ENCODE measurements at regions not wholly inside any gene's neighbourhood (a gene's known extent, or its start where the extent isn't known, plus 50 kb on each side); places are given as distances from the start of the nearest gene placed in this dataset.

DNA sequence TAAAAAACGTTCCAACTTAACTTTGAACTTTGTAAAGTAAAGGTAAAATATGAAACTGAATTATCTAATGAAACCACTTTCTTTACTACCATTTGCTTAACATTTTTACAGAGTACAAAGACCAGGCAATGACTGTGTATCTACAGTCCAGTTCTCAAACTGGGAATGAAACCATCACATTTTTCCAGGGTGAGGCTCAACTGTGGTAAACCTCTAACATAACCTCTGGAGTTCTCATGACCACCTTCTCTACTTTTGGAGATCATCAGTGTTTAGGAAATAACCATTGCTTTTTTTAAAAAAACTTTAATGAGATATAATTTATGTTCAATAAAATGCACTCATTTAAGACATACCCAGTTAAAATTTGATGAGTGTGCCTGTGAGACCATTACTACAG lies 223.5 kb downstream of the RNF152 start:
- TF ChIP-seq, protein P1, sequence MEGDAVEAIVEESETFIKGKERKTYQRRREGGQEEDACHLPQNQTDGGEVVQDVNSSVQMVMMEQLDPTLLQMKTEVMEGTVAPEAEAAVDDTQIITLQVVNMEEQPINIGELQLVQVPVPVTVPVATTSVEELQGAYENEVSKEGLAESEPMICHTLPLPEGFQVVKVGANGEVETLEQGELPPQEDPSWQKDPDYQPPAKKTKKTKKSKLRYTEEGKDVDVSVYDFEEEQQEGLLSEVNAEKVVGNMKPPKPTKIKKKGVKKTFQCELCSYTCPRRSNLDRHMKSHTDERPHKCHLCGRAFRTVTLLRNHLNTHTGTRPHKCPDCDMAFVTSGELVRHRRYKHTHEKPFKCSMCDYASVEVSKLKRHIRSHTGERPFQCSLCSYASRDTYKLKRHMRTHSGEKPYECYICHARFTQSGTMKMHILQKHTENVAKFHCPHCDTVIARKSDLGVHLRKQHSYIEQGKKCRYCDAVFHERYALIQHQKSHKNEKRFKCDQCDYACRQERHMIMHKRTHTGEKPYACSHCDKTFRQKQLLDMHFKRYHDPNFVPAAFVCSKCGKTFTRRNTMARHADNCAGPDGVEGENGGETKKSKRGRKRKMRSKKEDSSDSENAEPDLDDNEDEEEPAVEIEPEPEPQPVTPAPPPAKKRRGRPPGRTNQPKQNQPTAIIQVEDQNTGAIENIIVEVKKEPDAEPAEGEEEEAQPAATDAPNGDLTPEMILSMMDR (conservative IDR thresholded peaks at IDR 0.05): no peak
- TF ChIP-seq ZFX (IDR thresholded peaks at IDR 0.05): no peak

DNA sequence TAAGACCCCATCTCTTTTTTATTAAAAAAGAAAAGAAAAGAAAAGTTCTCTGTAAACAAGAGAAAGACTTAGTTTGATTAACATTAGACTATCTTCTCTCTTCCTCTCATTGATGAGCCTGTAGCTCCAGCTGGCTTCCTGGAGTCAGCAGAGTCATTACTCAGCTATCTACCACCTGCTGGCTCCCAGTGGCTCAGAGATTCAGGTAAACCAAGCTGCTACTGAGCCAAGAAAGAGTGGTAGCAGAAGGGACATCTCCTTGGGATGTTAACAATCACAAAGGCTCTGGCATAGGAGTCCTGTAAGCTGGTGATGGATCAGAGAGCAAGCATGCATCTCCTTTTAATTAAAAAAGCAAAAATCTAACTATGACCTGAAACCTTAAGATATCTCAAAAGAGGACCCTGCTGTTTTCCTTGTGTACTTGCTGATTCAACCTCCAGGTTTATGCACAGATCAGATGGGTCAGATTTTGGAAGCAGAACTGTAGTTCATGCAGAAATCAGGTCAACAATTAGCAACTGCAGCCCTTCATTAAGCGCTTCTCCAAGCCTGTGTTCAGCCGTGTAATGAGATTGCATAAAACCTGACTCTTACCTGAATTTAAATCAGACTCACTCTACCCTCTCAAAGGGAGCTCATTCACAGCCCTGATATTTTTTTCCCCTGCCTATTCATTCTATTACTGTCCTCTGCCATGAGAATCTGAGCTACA lies 225.8 kb downstream of the RNF152 start:
- no peak for TF ChIP-seq ZFX (IDR thresholded peaks at IDR 0.05)
- TF ChIP-seq, protein P1 (conservative IDR thresholded peaks at IDR 0.05): no peak
- no peak overlapping the region for H3K27ac ChIP-seq

More for the DNA sequence above, 223.5 kb downstream of the RNF152 start:
- H3K27ac ChIP-seq: no peak overlapping the region

DNA sequence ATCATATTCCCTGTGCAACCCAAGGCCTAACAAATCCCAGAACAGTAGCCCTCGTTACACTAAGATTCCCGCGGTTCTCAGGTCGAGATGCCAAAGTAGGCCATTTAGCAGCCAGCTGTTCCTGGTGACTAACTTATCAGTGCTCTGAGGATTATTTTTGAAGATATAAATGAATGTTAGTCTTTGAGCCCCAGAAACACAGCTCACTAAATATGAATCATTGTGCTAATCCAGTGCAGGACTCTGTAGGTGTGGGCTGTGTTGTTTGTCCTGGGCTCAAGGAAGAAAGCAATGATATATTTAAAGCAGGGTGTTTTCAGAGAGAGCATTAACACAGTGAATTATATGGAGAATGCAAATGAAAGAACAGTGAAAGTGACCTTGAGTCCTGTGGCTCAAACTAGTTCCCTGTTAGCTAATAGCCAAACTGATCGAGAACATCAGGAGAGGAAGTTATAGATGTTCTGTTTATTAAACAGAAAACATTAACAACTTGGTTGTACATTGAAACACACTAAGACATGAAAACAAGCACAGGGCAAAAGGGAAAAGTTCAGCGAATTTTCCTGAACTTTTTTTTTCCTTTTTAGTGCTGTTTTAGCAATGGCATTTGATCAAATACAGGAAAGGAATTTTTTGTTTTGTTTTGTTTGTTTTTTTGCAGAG lies 228.3 kb downstream of the RNF152 start:
- H3K27ac ChIP-seq: no peak overlapping the region
- TF ChIP-seq, protein P1 (conservative IDR thresholded peaks at IDR 0.05): no peak
- no peak for TF ChIP-seq ZFX (IDR thresholded peaks at IDR 0.05)

DNA sequence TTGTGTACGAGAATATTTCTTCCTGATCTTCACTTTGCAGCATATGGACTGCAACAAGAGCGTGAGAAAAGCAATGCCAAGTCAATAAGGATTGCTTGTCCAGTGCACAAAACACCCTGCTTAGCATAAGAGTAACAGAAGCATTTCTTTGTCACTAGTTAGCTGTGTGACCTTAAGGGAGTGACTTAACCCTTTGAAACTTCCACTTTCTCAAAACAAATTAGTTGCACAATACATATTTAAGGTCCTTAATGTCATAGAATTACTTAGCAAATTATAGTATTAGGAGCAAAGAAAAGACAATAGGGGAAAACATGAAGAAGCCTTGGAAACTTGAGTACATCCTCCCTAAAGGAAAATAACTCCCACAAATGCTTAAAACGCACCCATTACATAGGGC lies 230.1 kb downstream of the RNF152 start:
- no peak for TF ChIP-seq ZFX (IDR thresholded peaks at IDR 0.05)
- TF ChIP-seq, protein P1 (conservative IDR thresholded peaks at IDR 0.05): no peak
- H3K27ac ChIP-seq: no peak overlapping the region

DNA sequence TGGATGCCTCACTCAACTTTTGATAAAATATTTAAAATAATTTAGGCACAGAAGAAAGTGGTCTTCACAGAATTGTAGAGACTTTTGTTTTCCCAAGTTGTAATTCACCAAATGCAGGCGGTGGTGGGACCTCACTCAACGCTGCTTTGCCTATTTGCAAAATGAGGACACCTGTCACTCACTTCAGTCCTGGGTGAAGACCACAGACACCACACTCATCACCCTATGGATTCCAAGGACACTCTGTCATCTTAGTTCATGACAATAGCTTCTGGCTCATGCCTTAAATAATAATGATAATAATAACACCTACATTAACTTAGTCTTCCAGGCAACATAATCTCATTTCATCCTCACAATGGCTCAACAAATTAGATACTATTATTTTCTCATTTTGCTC lies 234.4 kb downstream of the RNF152 start:
- no peak for TF ChIP-seq ZFX (IDR thresholded peaks at IDR 0.05)
- TF ChIP-seq, protein P1 (conservative IDR thresholded peaks at IDR 0.05): no peak

DNA sequence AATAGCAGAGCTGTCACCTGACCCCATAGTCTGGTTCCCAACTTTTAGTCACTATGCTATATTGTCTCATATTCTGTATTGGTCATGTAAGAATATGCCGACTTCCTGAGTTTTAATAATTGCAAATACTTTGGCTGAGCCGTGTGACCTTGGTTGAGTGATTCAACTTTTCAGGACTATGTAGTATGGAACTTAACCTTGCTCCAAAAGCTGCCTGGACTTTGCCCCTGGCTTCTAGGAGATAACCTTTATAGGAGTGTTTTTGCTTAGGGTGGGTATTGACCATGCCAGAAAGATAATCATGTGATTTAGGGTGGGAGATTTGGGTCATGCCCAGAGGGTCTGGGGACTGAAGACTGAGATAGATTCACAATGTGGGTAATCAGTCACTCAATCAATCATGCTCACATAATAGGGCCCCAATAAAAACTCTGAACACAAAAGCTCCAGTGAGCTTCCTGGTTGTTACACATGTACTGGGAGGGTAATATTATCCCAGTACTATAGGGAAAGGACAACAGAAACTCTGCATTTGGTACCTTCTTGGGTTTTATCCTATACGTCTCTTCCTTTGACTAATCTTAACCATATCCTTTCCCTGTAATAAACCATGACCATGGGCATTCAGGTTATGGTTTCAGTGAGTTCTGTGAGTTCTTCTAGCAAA lies 235.6 kb downstream of the RNF152 start:
- no peak overlapping the region for H3K27ac ChIP-seq
- no peak for TF ChIP-seq ZFX (IDR thresholded peaks at IDR 0.05)
- TF ChIP-seq, protein P1 (conservative IDR thresholded peaks at IDR 0.05): no peak

More for the DNA sequence above, 234.4 kb downstream of the RNF152 start:
- no peak overlapping the region for H3K27ac ChIP-seq

DNA sequence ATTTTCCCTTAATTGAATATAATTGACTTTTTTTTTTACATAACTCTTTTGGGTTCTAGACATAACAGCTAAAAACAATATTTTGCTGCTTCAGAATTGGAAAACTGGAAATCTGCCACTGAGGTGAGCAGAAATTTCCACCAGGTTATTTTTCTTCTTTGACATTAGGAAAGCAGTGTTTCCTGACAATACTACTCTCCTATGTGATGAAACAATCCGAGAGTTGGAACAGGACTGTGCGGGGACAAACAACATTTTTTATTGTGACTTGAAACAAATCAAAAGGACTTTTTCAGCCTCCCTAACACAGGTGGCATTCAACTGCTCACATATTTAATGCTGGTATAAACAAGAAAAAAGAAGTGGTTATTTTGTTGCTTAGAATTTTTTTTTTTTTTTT lies 237.2 kb downstream of the RNF152 start:
- no peak for TF ChIP-seq ZFX (IDR thresholded peaks at IDR 0.05)
- TF ChIP-seq, protein P1 (conservative IDR thresholded peaks at IDR 0.05): no peak
- H3K27ac ChIP-seq: no peak overlapping the region

Data from C4-2B (cell line).